ENCODE measurements at regions not wholly inside any gene's neighbourhood (a gene's known extent, or its start where the extent isn't known, plus 50 kb on each side); places are given as distances from the start of the nearest gene placed in this dataset.

DNA sequence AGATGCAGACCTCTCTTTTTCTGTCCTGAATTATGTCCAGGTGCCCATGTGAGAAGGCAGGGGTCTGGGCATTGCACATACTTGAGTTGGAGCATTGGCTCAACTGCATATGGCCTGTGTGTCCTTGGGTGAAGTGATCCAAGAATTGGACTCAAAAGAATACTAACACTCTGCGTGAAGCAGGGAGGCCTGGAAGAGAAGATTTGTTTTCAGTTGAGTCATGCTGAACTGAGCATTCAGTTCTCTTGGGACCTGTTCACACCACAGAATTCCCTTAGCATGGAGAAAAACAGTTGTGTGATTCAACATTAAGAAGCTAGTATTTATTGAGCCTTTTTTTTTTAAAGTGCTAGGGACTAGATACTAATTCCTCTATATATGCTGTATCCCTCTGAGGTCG lies 164.7 kb upstream of the TBX3 start:
- TF ChIP-seq, protein P1, sequence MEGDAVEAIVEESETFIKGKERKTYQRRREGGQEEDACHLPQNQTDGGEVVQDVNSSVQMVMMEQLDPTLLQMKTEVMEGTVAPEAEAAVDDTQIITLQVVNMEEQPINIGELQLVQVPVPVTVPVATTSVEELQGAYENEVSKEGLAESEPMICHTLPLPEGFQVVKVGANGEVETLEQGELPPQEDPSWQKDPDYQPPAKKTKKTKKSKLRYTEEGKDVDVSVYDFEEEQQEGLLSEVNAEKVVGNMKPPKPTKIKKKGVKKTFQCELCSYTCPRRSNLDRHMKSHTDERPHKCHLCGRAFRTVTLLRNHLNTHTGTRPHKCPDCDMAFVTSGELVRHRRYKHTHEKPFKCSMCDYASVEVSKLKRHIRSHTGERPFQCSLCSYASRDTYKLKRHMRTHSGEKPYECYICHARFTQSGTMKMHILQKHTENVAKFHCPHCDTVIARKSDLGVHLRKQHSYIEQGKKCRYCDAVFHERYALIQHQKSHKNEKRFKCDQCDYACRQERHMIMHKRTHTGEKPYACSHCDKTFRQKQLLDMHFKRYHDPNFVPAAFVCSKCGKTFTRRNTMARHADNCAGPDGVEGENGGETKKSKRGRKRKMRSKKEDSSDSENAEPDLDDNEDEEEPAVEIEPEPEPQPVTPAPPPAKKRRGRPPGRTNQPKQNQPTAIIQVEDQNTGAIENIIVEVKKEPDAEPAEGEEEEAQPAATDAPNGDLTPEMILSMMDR (IDR thresholded peaks at IDR 0.05): no peak
- no peak for TF ChIP-seq EP300 (IDR thresholded peaks at IDR 0.05)
- no peak for TF ChIP-seq POLR2A (IDR thresholded peaks at IDR 0.05)

All from upper lobe of left lung (tissue), 4 donors.